Stomach smooth muscle (tissue), 2 donors: ENCODE measurements at regions not wholly inside any gene's neighbourhood (a gene's known extent, or its start where the extent isn't known, plus 50 kb on each side); places are given as distances from the start of the nearest gene placed in this dataset.
"Not testable (repeated sequence)": the region's sequence is repeated elsewhere in the genome, so short reads cannot be mapped to it uniquely, and the experiment has no call there.

Experiments used
- H3K27ac ChIP-seq: one replicate; pipeline ENCODE4 v1.7.0; 2013; ENCODE audit warnings: mild to moderate bottlenecking, low read length, inconsistent platforms
- H3K27me3 ChIP-seq, 2 donors: one replicate each; pipeline ENCODE4 v1.7.0; 2013; ENCODE audit warnings: low read length in 2 of 2; ENCODE audit not compliant: insufficient read depth in 2 of 2, control insufficient read depth in 1 of 2
- H3K36me3 ChIP-seq, 2 donors: one replicate each; pipeline ENCODE4 v1.7.0; 2013; ENCODE audit warnings: low read length in 2 of 2; ENCODE audit not compliant: control insufficient read depth in 2 of 2, insufficient read depth in 2 of 2
- H3K4me1 ChIP-seq: one replicate; pipeline ENCODE4 v1.7.0; 2013; ENCODE audit warnings: low read length; ENCODE audit not compliant: control insufficient read depth, insufficient read depth
- H3K4me3 ChIP-seq, 2 donors: one replicate each; pipeline ENCODE4 v1.7.0; 2013; ENCODE audit warnings: low read length in 2 of 2
- H3K9ac ChIP-seq, 2 donors: one replicate each; pipeline ENCODE4 v1.7.0; 2013; ENCODE audit warnings: low read length in 2 of 2, mild to moderate bottlenecking in 1 of 2
- H3K9me3 ChIP-seq, 2 donors: one replicate each; pipeline ENCODE4 v1.7.0; 2013; ENCODE audit warnings: low read length in 2 of 2; ENCODE audit not compliant: control insufficient read depth in 2 of 2
- donor health status: healthy.
- donor health status: Pancreatic carcinoma.

GRCh38 chr5:56307714-56308333 lies 74.7 kb upstream of the ANKRD55 start:
- no peak overlapping the region for H3K4me3 ChIP-seq
- no peaks in the 10 kb centered on the region for H3K27me3 ChIP-seq
- peaks cover 0 to 7% of the 10 kb centered on the region in 2 donors for H3K9me3 ChIP-seq
- no peaks in the 10 kb centered on the region for H3K4me1 ChIP-seq
- H3K36me3 ChIP-seq: no peaks in the 10 kb centered on the region
- no peak overlapping the region for H3K9ac ChIP-seq
- no peak overlapping the region for H3K27ac ChIP-seq

GRCh38 chr5:56306433-56307150 lies 73.5 kb upstream of the ANKRD55 start:
- Histone ChIP-seq H3K27me3 (no peaks in the 10 kb centered on the region), H3K4me3 (no peak overlapping the region), H3K9me3 (peaks cover 0 to 7% of the 10 kb centered on the region in 2 donors), H3K27ac (no peak overlapping the region), H3K36me3 (no peaks in the 10 kb centered on the region), H3K9ac (no peak overlapping the region), H3K4me1 (no peaks in the 10 kb centered on the region)

- H3K4me1 ChIP-seq: no peaks in the 10 kb centered on the region
- H3K4me3 ChIP-seq: no peak overlapping the region
- H3K27ac ChIP-seq: no peak overlapping the region
- peaks cover 0 to 7% of the 10 kb centered on the region in 2 donors for H3K9me3 ChIP-seq
- H3K27me3 ChIP-seq: no peaks in the 10 kb centered on the region
- no peaks in the 10 kb centered on the region for H3K36me3 ChIP-seq
- no peak overlapping the region for H3K9ac ChIP-seq
Observed at GRCh38 chr5:56305001-56305950, 72.1 kb upstream of the ANKRD55 start.

- no peak overlapping the region for H3K4me3 ChIP-seq
- H3K9ac ChIP-seq: no peak overlapping the region
- no peaks in the 10 kb centered on the region for H3K4me1 ChIP-seq
- H3K9me3 ChIP-seq: peaks cover 0 to 7% of the 10 kb centered on the region in 2 donors
- H3K27me3 ChIP-seq: no peaks in the 10 kb centered on the region
- H3K36me3 ChIP-seq: no peaks in the 10 kb centered on the region
- no peak overlapping the region for H3K27ac ChIP-seq
Observed at GRCh38 chr5:56303511-56303910, 70.4 kb upstream of the ANKRD55 start.

GRCh38 chr5:56302027-56302426 lies 68.9 kb upstream of the ANKRD55 start:
- Histone ChIP-seq H3K27me3 (no peaks in the 10 kb centered on the region), H3K4me1 (no peaks in the 10 kb centered on the region), H3K9ac (no peak overlapping the region), H3K4me3 (no peak overlapping the region), H3K9me3 (peaks cover 0 to 6% of the 10 kb centered on the region in 2 donors), H3K36me3 (no peaks in the 10 kb centered on the region), H3K27ac (no peak overlapping the region)

- H3K4me1 ChIP-seq: no peaks in the 10 kb centered on the region
- no peaks in the 10 kb centered on the region for H3K36me3 ChIP-seq
Observed at GRCh38 chr5:56301069-56301468, 67.9 kb upstream of the ANKRD55 start.

GRCh38 chr5:56299212-56299611 lies 66.1 kb upstream of the ANKRD55 start:
- no peaks in the 10 kb centered on the region for H3K9me3 ChIP-seq

More at GRCh38 chr5:56301069-56301468, 67.9 kb upstream of the ANKRD55 start:
- no peaks in the 10 kb centered on the region for H3K27me3 ChIP-seq
- no peak overlapping the region for H3K27ac ChIP-seq
- no peaks in the 10 kb centered on the region for H3K9me3 ChIP-seq
- no peak overlapping the region for H3K4me3 ChIP-seq
- no peak overlapping the region for H3K9ac ChIP-seq

GRCh38 chr5:56298336-56299090 lies 65.4 kb upstream of the ANKRD55 start:
- Histone ChIP-seq H3K9me3 (no peaks in the 10 kb centered on the region), H3K36me3 (no peaks in the 10 kb centered on the region), H3K4me1 (no peaks in the 10 kb centered on the region), H3K9ac (no peak overlapping the region), H3K27me3 (no peaks in the 10 kb centered on the region), H3K27ac (no peak overlapping the region), H3K4me3 (no peak overlapping the region)

More at GRCh38 chr5:56299212-56299611, 66.1 kb upstream of the ANKRD55 start:
- Histone ChIP-seq H3K9ac (no peak overlapping the region), H3K27ac (no peak overlapping the region), H3K36me3 (no peaks in the 10 kb centered on the region), H3K4me3 (no peak overlapping the region), H3K4me1 (no peaks in the 10 kb centered on the region), H3K27me3 (no peaks in the 10 kb centered on the region)

- Histone ChIP-seq H3K4me3 (no peak overlapping the region), H3K27me3 (no peaks in the 10 kb centered on the region), H3K4me1 (no peaks in the 10 kb centered on the region), H3K9ac (no peak overlapping the region), H3K27ac (no peak overlapping the region), H3K9me3 (no peaks in the 10 kb centered on the region), H3K36me3 (no peaks in the 10 kb centered on the region)
Observed at GRCh38 chr5:56297851-56298250, 64.7 kb upstream of the ANKRD55 start.

- not testable (repeated sequence) for H3K9me3 ChIP-seq, H3K27me3 ChIP-seq, H3K4me3 ChIP-seq, H3K27ac ChIP-seq, H3K36me3 ChIP-seq, H3K4me1 ChIP-seq, H3K9ac ChIP-seq
Observed at GRCh38 chr5:56295311-56295710, 62.2 kb upstream of the ANKRD55 start.
